ENCODE measurements at regions not wholly inside any gene's neighbourhood (a gene's known extent, or its start where the extent isn't known, plus 50 kb on each side); places are given as distances from the start of the nearest gene placed in this dataset.

GRCh38 chr6:164927288-164928056 lies 381.9 kb downstream of the C6orf118 start:
- peak; percentile 37 to 78 (median 48) for DNase-seq (ENCODE audit: low read depth in 4 of 4, low spot score in 3 of 4)

- no peak for DNase-seq (ENCODE audit: low read depth in 4 of 4, low spot score in 3 of 4)
These were observed 382.7 kb downstream of the C6orf118 start for GRCh38 chr6:164926686-164927085.

GRCh38 chr6:164925681-164926530 lies 383.5 kb downstream of the C6orf118 start:
- no peak for DNase-seq (ENCODE audit: low read depth in 4 of 4, low spot score in 3 of 4)

- DNase-seq (ENCODE audit: low read depth in 4 of 4, low spot score in 3 of 4), result no peak
These were observed 384.7 kb downstream of the C6orf118 start for GRCh38 chr6:164924674-164925073.

GRCh38 chr6:164917211-164917610 lies 392.2 kb downstream of the C6orf118 start:
- DNase-seq (ENCODE audit: low read depth in 4 of 4, low spot score in 3 of 4), result no peak

- DNase-seq (ENCODE audit: low read depth in 4 of 4, low spot score in 3 of 4), result no peak
These were observed 393.3 kb downstream of the C6orf118 start for GRCh38 chr6:164916087-164916486.

- no peak for DNase-seq (ENCODE audit: low read depth in 4 of 4, low spot score in 3 of 4)
These were observed 397.4 kb downstream of the C6orf118 start for GRCh38 chr6:164911873-164912580.

GRCh38 chr6:164911151-164911550 lies 398.3 kb downstream of the C6orf118 start:
- DNase-seq (ENCODE audit: low read depth in 4 of 4, low spot score in 3 of 4), result no peak

GRCh38 chr6:164906766-164907165 lies 402.6 kb downstream of the C6orf118 start:
- DNase-seq (ENCODE audit: low read depth in 4 of 4, low spot score in 3 of 4), result no peak

GRCh38 chr6:164905311-164905710 lies 404.1 kb downstream of the C6orf118 start:
- no peak for DNase-seq (ENCODE audit: low read depth in 4 of 4, low spot score in 3 of 4)

- DNase-seq (ENCODE audit: low read depth in 4 of 4, low spot score in 3 of 4), result no peak
These were observed 411.0 kb downstream of the C6orf118 start for GRCh38 chr6:164898412-164898811.

- DNase-seq (ENCODE audit: low read depth in 4 of 4, low spot score in 3 of 4), result no peak
These were observed 411.7 kb downstream of the C6orf118 start for GRCh38 chr6:164897523-164898235.

GRCh38 chr6:164889980-164890379 lies 419.4 kb downstream of the C6orf118 start:
- no peak for DNase-seq (ENCODE audit: low read depth in 4 of 4, low spot score in 3 of 4)

- no peak for DNase-seq (ENCODE audit: low read depth in 4 of 4, low spot score in 3 of 4)
These were observed 421.7 kb downstream of the C6orf118 start for GRCh38 chr6:164887660-164888059.

GRCh38 chr6:164882236-164882635 lies 427.2 kb downstream of the C6orf118 start:
- no peak for DNase-seq (ENCODE audit: low read depth in 4 of 4, low spot score in 3 of 4)

GRCh38 chr6:164871783-164872182 lies 437.6 kb downstream of the C6orf118 start:
- no peak for DNase-seq (ENCODE audit: low read depth in 4 of 4, low spot score in 3 of 4)

GRCh38 chr6:164870164-164870563 lies 439.2 kb downstream of the C6orf118 start:
- no peak for DNase-seq (ENCODE audit: low read depth in 4 of 4, low spot score in 3 of 4)

GRCh38 chr6:164861967-164862366 lies 447.4 kb downstream of the C6orf118 start:
- DNase-seq (ENCODE audit: low read depth in 4 of 4, low spot score in 3 of 4), result no peak

- no peak for DNase-seq (ENCODE audit: low read depth in 4 of 4, low spot score in 3 of 4)
These were observed 449.6 kb downstream of the C6orf118 start for GRCh38 chr6:164859816-164860215.

GRCh38 chr6:164856138-164856537 lies 453.3 kb downstream of the C6orf118 start:
- no peak for DNase-seq (ENCODE audit: low read depth in 4 of 4, low spot score in 3 of 4)

- no peak for DNase-seq (ENCODE audit: low read depth in 4 of 4, low spot score in 3 of 4)
These were observed 454.1 kb downstream of the C6orf118 start for GRCh38 chr6:164855281-164855680.
